ENCODE measurements at regions not wholly inside any gene's neighbourhood (a gene's known extent, or its start where the extent isn't known, plus 50 kb on each side); places are given as distances from the start of the nearest gene placed in this dataset.

- Histone ChIP-seq H3K27ac (no peak overlapping the region), H3K27me3 (ENCODE audit: insufficient read depth, low read depth) (no peaks in the 10 kb centered on the region), H3K36me3 (ENCODE audit: insufficient read depth) (no peaks in the 10 kb centered on the region), H3K4me3 (IDR thresholded peaks at IDR 0.05; ENCODE audit: insufficient read depth, low read depth, low read length) (no peak overlapping the region), H4K20me1 (ENCODE audit: insufficient read depth) (no peaks in the 10 kb centered on the region), H2AFZ (ENCODE audit: low read depth) (no peak overlapping the region), H3K4me1 (ENCODE audit: low read depth, poor library complexity, severe bottlenecking) (no peaks in the 10 kb centered on the region), H3K9ac (no peak overlapping the region), H3K4me2 (no peak overlapping the region), H3K79me2 (ENCODE audit: insufficient read depth, low read depth) (no peaks in the 10 kb centered on the region)
- TF ChIP-seq CTCF (conservative IDR thresholded peaks at IDR 0.05; ENCODE audit: low read depth, low read length), result no peak
Observed at GRCh38 chr18:33837191-33837590, 259.2 kb downstream of the ASXL3 start.

GRCh38 chr18:33836564-33836963 lies 258.5 kb downstream of the ASXL3 start:
- H3K27me3 ChIP-seq (ENCODE audit: insufficient read depth, low read depth), result no peaks in the 10 kb centered on the region
- H3K4me3 ChIP-seq (IDR thresholded peaks at IDR 0.05; ENCODE audit: insufficient read depth, low read depth, low read length), result no peak overlapping the region
- H3K79me2 ChIP-seq (ENCODE audit: insufficient read depth, low read depth), result no peaks in the 10 kb centered on the region
- no peaks in the 10 kb centered on the region for H3K36me3 ChIP-seq (ENCODE audit: insufficient read depth)
- no peaks in the 10 kb centered on the region for H3K4me1 ChIP-seq (ENCODE audit: low read depth, poor library complexity, severe bottlenecking)
- no peaks in the 10 kb centered on the region for H4K20me1 ChIP-seq (ENCODE audit: insufficient read depth)
- no peak overlapping the region for H2AFZ ChIP-seq (ENCODE audit: low read depth)
- no peak overlapping the region for H3K9ac ChIP-seq
- TF ChIP-seq CTCF (conservative IDR thresholded peaks at IDR 0.05; ENCODE audit: low read depth, low read length), result no peak
- no peak overlapping the region for H3K4me2 ChIP-seq
- H3K27ac ChIP-seq, result no peak overlapping the region

- H3K4me1 ChIP-seq (ENCODE audit: low read depth, poor library complexity, severe bottlenecking), result no peaks in the 10 kb centered on the region
Observed at GRCh38 chr18:33835419-33835818, 257.4 kb downstream of the ASXL3 start.

GRCh38 chr18:33833842-33834241 lies 255.8 kb downstream of the ASXL3 start:
- H3K9ac ChIP-seq, result no peak overlapping the region
- no peaks in the 10 kb centered on the region for H3K4me1 ChIP-seq (ENCODE audit: low read depth, poor library complexity, severe bottlenecking)
- H3K79me2 ChIP-seq (ENCODE audit: insufficient read depth, low read depth), result no peaks in the 10 kb centered on the region
- TF ChIP-seq CTCF (conservative IDR thresholded peaks at IDR 0.05; ENCODE audit: low read depth, low read length), result no peak; the same call in 1 of the 2 replicates
- no peak overlapping the region for H3K4me2 ChIP-seq
- no peaks in the 10 kb centered on the region for H4K20me1 ChIP-seq (ENCODE audit: insufficient read depth)
- no peaks in the 10 kb centered on the region for H3K27me3 ChIP-seq (ENCODE audit: insufficient read depth, low read depth)
- H3K4me3 ChIP-seq (IDR thresholded peaks at IDR 0.05; ENCODE audit: insufficient read depth, low read depth, low read length), result no peak overlapping the region
- no peaks in the 10 kb centered on the region for H3K36me3 ChIP-seq (ENCODE audit: insufficient read depth)
- H2AFZ ChIP-seq (ENCODE audit: low read depth), result no peak overlapping the region
- no peak overlapping the region for H3K27ac ChIP-seq

More at GRCh38 chr18:33835419-33835818, 257.4 kb downstream of the ASXL3 start:
- H3K9ac ChIP-seq, result no peak overlapping the region
- H2AFZ ChIP-seq (ENCODE audit: low read depth), result no peak overlapping the region
- H3K27ac ChIP-seq, result no peak overlapping the region
- H3K4me2 ChIP-seq, result no peak overlapping the region
- H3K27me3 ChIP-seq (ENCODE audit: insufficient read depth, low read depth), result no peaks in the 10 kb centered on the region
- no peak for TF ChIP-seq CTCF (conservative IDR thresholded peaks at IDR 0.05; ENCODE audit: low read depth, low read length)
- H3K36me3 ChIP-seq (ENCODE audit: insufficient read depth), result no peaks in the 10 kb centered on the region
- H4K20me1 ChIP-seq (ENCODE audit: insufficient read depth), result no peaks in the 10 kb centered on the region
- H3K4me3 ChIP-seq (IDR thresholded peaks at IDR 0.05; ENCODE audit: insufficient read depth, low read depth, low read length), result no peak overlapping the region
- H3K79me2 ChIP-seq (ENCODE audit: insufficient read depth, low read depth), result no peaks in the 10 kb centered on the region

Data from KMS-11 (cell line).